ENCODE measurements at regions not wholly inside any gene's neighbourhood (a gene's known extent, or its start where the extent isn't known, plus 50 kb on each side); places are given as distances from the start of the nearest gene placed in this dataset.
A peak's percentile ranks its signal among the peaks of the same experiment; 100 is the strongest.

DNA sequence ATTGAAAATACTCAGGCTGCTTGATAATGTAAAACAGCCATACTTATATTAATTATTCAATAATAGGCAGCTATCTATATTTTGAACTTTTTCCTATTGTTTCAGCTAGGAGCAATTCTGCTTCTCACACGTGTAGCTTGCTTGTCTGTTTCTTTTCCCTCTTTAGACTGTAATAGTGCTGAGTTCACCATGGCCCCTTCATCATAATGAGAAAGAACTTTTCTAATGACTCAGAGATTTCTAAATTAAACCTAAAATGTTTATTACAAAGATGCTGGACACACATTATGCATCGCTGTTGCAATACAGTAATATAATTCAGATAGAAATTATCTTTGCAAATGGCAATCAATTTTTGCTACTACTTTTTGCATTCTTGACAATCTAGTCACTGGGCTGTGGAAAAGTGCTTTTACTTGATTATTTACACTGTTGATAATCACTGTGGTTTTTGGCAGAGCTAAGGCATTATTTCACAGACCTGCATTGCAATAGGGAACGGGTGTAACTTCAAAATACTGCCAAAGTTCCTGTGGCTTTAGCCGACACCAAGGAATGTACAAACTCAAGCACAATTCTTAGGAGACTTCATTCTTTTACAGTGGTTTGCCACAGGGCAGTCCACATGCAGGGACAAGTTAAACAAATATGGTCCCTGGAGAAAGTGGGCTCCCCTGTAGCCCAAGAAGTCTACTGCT, 281.0 kb upstream of the TBL1XR1 start:
- Mint-ChIP-seq H3K4me3 (ENCODE audit: unreplicated experiment) (peak overlapping the region; percentile 19), H3K4me1 (ENCODE audit: insufficient read depth, unreplicated experiment) (peaks cover 23% of the 10 kb centered on the region), H3K27me3 (ENCODE audit: insufficient read depth, unreplicated experiment) (no peaks in the 10 kb centered on the region), H3K27ac (ENCODE audit: low read depth, unreplicated experiment) (peak overlapping the region; percentile 92), H3K9me3 (ENCODE audit: unreplicated experiment) (no peaks in the 10 kb centered on the region), H3K36me3 (ENCODE audit: insufficient read depth, unreplicated experiment) (peaks cover 7% of the 10 kb centered on the region)
- POLR2A ChIA-PET: interaction anchor here (0.6 to 2.8 kb wide), 24 partner anchors 18 to 848 kb away, joined by 3 to 32 read pairs (median 4); partner anchors contain the start of gene TBL1XR1
- peak; percentile 98 for DNase-seq (ENCODE audit: unreplicated experiment)
- no TSS peak for BruUV-seq (replicated peaks)
- intact Hi-C loops (cut with micrococcal nuclease): loop anchor here (1.0 to 10.0 kb wide), 8 partner anchors 20 to 428 kb away; no protein-coding TSS in a partner anchor
- CTCF ChIA-PET: interaction anchor here (0.6 to 1.3 kb wide), 6 partner anchors 10 to 836 kb away, joined by 3 to 5 read pairs (median 3); no protein-coding TSS in a partner anchor
- no peak for TF ChIP-seq CTCF (IDR thresholded peaks at IDR 0.05; ENCODE audit: unreplicated experiment)

GRCh38 chr3:177479630-177480029, 282.3 kb upstream of the TBL1XR1 start:
- peaks cover 30% of the 10 kb centered on the region for H3K4me1 Mint-ChIP-seq (ENCODE audit: insufficient read depth, unreplicated experiment)
- intact Hi-C loops (cut with micrococcal nuclease): loop anchor here (10.0 kb wide), 2 partner anchors 115 to 335 kb away; no protein-coding TSS in a partner anchor
- peaks cover 7% of the 10 kb centered on the region for H3K36me3 Mint-ChIP-seq (ENCODE audit: insufficient read depth, unreplicated experiment)
- ChIA-PET POLR2A (interaction anchor here (0.9 to 1.2 kb wide), 5 partner anchors 12 to 331 kb away, joined by 3 to 4 read pairs (median 3); no protein-coding TSS in a partner anchor), CTCF (interaction anchor here (0.6 to 1.1 kb wide), 4 partner anchors 9 to 312 kb away, joined by 3 to 4 read pairs (median 3); no protein-coding TSS in a partner anchor)
- no peak overlapping the region for H3K4me3 Mint-ChIP-seq (ENCODE audit: unreplicated experiment)
- no TSS peak for BruUV-seq (replicated peaks)
- H3K9me3 Mint-ChIP-seq (ENCODE audit: unreplicated experiment): no peaks in the 10 kb centered on the region
- H3K27me3 Mint-ChIP-seq (ENCODE audit: insufficient read depth, unreplicated experiment): no peaks in the 10 kb centered on the region
- peak overlapping the region; percentile 92 for H3K27ac Mint-ChIP-seq (ENCODE audit: low read depth, unreplicated experiment)
- DNase-seq (ENCODE audit: unreplicated experiment): no peak
- no peak for TF ChIP-seq CTCF (IDR thresholded peaks at IDR 0.05; ENCODE audit: unreplicated experiment)

DNA sequence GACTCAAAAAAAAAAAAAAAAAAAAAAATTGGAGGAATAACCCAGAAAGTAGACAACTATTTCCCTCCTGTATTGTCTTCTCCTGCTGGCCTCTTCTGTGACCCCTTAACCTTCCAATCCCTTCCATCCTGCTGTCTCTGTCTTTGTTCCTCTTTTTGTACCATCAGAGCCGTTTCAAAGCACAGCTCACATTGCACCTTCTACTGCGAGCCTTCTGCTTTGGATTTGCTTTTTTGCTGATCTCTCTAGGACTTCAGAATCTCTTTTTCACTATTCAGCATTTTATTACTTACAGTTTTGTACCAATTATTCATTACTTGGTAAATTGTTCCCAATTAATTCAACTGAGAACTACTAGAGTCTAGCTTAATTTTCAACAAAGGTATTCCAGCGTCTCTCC, 284.0 kb upstream of the TBL1XR1 start:
- Mint-ChIP-seq H3K36me3 (ENCODE audit: insufficient read depth, unreplicated experiment) (peaks cover 7% of the 10 kb centered on the region), H3K27ac (ENCODE audit: low read depth, unreplicated experiment) (peak overlapping the region; percentile 1), H3K27me3 (ENCODE audit: insufficient read depth, unreplicated experiment) (no peaks in the 10 kb centered on the region), H3K4me3 (ENCODE audit: unreplicated experiment) (no peak overlapping the region), H3K4me1 (ENCODE audit: insufficient read depth, unreplicated experiment) (peaks cover 30% of the 10 kb centered on the region), H3K9me3 (ENCODE audit: unreplicated experiment) (no peaks in the 10 kb centered on the region)
- no peak for TF ChIP-seq CTCF (IDR thresholded peaks at IDR 0.05; ENCODE audit: unreplicated experiment)
- intact Hi-C loops (cut with micrococcal nuclease): no loop called here
- no TSS peak for BruUV-seq (replicated peaks)
- CTCF ChIA-PET: interaction anchor here (0.6 to 1.6 kb wide), 4 partner anchors 13 to 904 kb away, joined by 3 read pairs; no protein-coding TSS in a partner anchor
- POLR2A ChIA-PET: interaction anchor here (0.7 to 1.5 kb wide), 3 partner anchors 33 to 116 kb away, joined by 3 to 6 read pairs (median 4); no protein-coding TSS in a partner anchor
- no peak for DNase-seq (ENCODE audit: unreplicated experiment)

DNA sequence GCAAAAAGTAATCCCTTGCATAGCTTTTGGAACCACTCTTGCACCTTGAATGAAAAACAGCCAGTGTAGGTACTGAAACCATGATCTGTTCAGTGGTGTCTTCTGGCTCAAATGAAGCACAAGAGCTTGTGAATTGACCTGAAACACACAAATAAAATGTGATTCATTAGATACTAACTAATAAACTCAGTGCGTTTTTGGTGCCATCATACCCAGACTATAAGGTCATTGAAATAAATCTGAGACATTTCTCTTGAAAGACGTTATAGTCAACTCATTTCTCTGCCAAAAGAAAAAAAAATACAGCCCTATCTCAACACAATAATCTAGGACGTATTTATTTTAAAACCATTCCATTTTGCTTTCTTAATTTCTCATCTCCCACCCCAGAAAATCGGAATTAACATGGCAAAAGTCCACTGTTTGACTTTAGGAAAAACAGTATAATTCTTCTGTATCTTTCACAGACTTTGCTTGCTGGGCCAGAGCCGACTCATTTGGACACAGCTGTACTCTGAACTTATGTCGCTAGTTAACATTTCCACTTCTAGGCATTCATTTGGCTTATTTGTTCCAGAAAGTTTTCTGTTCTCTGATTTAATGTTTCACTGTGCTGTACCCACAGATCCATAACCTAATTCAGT, 284.9 kb upstream of the TBL1XR1 start:
- CTCF ChIA-PET: interaction anchor here (0.6 to 0.7 kb wide), 2 partner anchors 34 to 295 kb away, joined by 3 read pairs; no protein-coding TSS in a partner anchor

More for the DNA sequence above, 284.9 kb upstream of the TBL1XR1 start:
- DNase-seq (ENCODE audit: unreplicated experiment): no peak
- Mint-ChIP-seq H3K36me3 (ENCODE audit: insufficient read depth, unreplicated experiment) (peaks cover 7% of the 10 kb centered on the region), H3K27ac (ENCODE audit: low read depth, unreplicated experiment) (no peak overlapping the region), H3K9me3 (ENCODE audit: unreplicated experiment) (no peaks in the 10 kb centered on the region), H3K4me1 (ENCODE audit: insufficient read depth, unreplicated experiment) (peaks cover 30% of the 10 kb centered on the region), H3K27me3 (ENCODE audit: insufficient read depth, unreplicated experiment) (no peaks in the 10 kb centered on the region), H3K4me3 (ENCODE audit: unreplicated experiment) (no peak overlapping the region)
- TF ChIP-seq CTCF (IDR thresholded peaks at IDR 0.05; ENCODE audit: unreplicated experiment): no peak
- intact Hi-C loops (cut with micrococcal nuclease): no loop called here
- BruUV-seq (replicated peaks): no TSS peak
- POLR2A ChIA-PET: interaction anchor here (0.7 to 1.5 kb wide), 2 partner anchors 34 to 115 kb away, joined by 3 to 4 read pairs; no protein-coding TSS in a partner anchor
